ENCODE measurements at regions not wholly inside any gene's neighbourhood (a gene's known extent, or its start where the extent isn't known, plus 50 kb on each side); places are given as distances from the start of the nearest gene placed in this dataset.

GRCh38 chr14:101201535-101202151 lies 298.1 kb upstream of the RTL1 start:
- Histone ChIP-seq H3K4me1 (no peaks in the 10 kb centered on the region), H3K36me3 (no peaks in the 10 kb centered on the region), H3K4me3 (ENCODE audit: low read depth, low read length) (no peak overlapping the region), H3K27me3 (no peaks in the 10 kb centered on the region), H3K9me3 (no peaks in the 10 kb centered on the region; the same call in 1 of the 2 replicates)
- DNase-seq, result no peak
- TF ChIP-seq, protein P1, sequence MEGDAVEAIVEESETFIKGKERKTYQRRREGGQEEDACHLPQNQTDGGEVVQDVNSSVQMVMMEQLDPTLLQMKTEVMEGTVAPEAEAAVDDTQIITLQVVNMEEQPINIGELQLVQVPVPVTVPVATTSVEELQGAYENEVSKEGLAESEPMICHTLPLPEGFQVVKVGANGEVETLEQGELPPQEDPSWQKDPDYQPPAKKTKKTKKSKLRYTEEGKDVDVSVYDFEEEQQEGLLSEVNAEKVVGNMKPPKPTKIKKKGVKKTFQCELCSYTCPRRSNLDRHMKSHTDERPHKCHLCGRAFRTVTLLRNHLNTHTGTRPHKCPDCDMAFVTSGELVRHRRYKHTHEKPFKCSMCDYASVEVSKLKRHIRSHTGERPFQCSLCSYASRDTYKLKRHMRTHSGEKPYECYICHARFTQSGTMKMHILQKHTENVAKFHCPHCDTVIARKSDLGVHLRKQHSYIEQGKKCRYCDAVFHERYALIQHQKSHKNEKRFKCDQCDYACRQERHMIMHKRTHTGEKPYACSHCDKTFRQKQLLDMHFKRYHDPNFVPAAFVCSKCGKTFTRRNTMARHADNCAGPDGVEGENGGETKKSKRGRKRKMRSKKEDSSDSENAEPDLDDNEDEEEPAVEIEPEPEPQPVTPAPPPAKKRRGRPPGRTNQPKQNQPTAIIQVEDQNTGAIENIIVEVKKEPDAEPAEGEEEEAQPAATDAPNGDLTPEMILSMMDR (IDR thresholded peaks at IDR 0.05; ENCODE audit: low read depth, low read length), result no peak

GRCh38 chr14:101202627-101203404 lies 299.3 kb upstream of the RTL1 start:
- TF ChIP-seq, protein P1 (IDR thresholded peaks at IDR 0.05; ENCODE audit: low read depth, low read length), result no peak
- Histone ChIP-seq H3K4me3 (ENCODE audit: low read depth, low read length) (no peak overlapping the region), H3K4me1 (no peaks in the 10 kb centered on the region), H3K36me3 (no peaks in the 10 kb centered on the region), H3K27me3 (no peaks in the 10 kb centered on the region), H3K9me3 (no peaks in the 10 kb centered on the region; the same call in 1 of the 2 replicates)
- DNase-seq, result no peak

DNA sequence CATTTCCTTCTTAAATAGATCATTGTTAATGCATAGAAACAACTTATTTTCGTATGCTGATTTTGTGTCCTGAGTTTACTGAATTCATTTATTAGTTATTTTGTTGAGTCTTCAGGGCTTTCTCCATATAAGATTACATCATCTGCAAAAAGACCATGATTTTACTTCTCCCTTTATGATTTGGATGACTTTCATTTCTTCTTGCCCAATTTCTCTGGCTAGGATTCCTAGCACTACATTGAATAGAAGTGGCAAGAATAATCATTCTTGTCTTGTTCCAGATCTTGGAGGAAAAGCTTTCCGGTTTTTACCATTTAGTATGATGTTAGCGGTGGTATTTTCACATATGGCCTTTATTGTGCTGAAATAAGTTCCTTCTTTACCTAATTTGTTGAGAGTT lies 303.0 kb upstream of the RTL1 start:
- TF ChIP-seq, protein P1 (IDR thresholded peaks at IDR 0.05; ENCODE audit: low read depth, low read length), result no peak
- Histone ChIP-seq H3K4me1 (no peaks in the 10 kb centered on the region), H3K4me3 (ENCODE audit: low read depth, low read length) (no peak overlapping the region), H3K27me3 (no peaks in the 10 kb centered on the region), H3K36me3 (no peaks in the 10 kb centered on the region), H3K9me3 (peaks cover 3% of the 10 kb centered on the region)
- no peak for DNase-seq

GRCh38 chr14:101207041-101207440 lies 303.5 kb upstream of the RTL1 start:
- peaks cover 3% of the 10 kb centered on the region for H3K9me3 ChIP-seq
- H3K27me3 ChIP-seq, result no peaks in the 10 kb centered on the region
- no peaks in the 10 kb centered on the region for H3K4me1 ChIP-seq
- no peaks in the 10 kb centered on the region for H3K36me3 ChIP-seq
- no peak for DNase-seq
- H3K4me3 ChIP-seq (ENCODE audit: low read depth, low read length), result no peak overlapping the region
- TF ChIP-seq, protein P1 (IDR thresholded peaks at IDR 0.05; ENCODE audit: low read depth, low read length), result no peak

- H3K9me3 ChIP-seq, result peaks cover 3% of the 10 kb centered on the region
- DNase-seq, result no peak
- no peaks in the 10 kb centered on the region for H3K4me1 ChIP-seq
- H3K27me3 ChIP-seq, result no peaks in the 10 kb centered on the region
- no peak overlapping the region for H3K4me3 ChIP-seq (ENCODE audit: low read depth, low read length)
- TF ChIP-seq, protein P1 (IDR thresholded peaks at IDR 0.05; ENCODE audit: low read depth, low read length), result no peak
- H3K36me3 ChIP-seq, result no peaks in the 10 kb centered on the region
These were observed 304.4 kb upstream of the RTL1 start for GRCh38 chr14:101207897-101208296.

- Histone ChIP-seq H3K9me3 (peaks cover 3% of the 10 kb centered on the region), H3K4me1 (no peaks in the 10 kb centered on the region), H3K4me3 (ENCODE audit: low read depth, low read length) (no peak overlapping the region), H3K36me3 (no peaks in the 10 kb centered on the region), H3K27me3 (no peaks in the 10 kb centered on the region)
- no peak for DNase-seq
- TF ChIP-seq, protein P1 (IDR thresholded peaks at IDR 0.05; ENCODE audit: low read depth, low read length), result no peak
These were observed 306.1 kb upstream of the RTL1 start for GRCh38 chr14:101209594-101209993.

Measured in BE2C (cell line).